Pons (tissue), 1 donor: ENCODE measurements at regions not wholly inside any gene's neighbourhood (a gene's known extent, or its start where the extent isn't known, plus 50 kb on each side); places are given as distances from the start of the nearest gene placed in this dataset.
A peak's percentile ranks its signal among the peaks of the same experiment; 100 is the strongest.

Experiments
- DNase-seq: peaks from one replicate; pipeline ENCODE4 v3.0.0-alpha.2; 2016; ENCODE audit warnings: low spot score

DNA sequence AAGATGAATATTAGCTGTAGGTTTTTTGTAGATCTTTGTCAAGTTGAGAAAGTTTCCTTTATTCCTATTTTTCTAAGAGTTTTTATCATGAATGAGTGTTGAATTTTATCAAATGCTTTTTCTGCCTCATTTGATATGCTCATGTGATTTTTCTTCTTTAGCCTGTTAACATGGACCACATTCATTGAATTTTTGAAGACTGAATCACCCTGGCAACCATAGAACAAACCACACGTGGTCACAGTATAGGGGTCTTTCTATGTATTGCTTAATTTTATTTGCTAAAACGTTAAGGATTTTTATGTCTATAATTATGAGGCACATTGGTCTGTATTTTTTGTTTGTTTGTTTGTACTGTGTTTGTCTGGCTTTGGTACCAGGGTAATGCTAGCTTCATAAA is 201.7 kb upstream of the CWC22 start:
- no peak for DNase-seq

DNA sequence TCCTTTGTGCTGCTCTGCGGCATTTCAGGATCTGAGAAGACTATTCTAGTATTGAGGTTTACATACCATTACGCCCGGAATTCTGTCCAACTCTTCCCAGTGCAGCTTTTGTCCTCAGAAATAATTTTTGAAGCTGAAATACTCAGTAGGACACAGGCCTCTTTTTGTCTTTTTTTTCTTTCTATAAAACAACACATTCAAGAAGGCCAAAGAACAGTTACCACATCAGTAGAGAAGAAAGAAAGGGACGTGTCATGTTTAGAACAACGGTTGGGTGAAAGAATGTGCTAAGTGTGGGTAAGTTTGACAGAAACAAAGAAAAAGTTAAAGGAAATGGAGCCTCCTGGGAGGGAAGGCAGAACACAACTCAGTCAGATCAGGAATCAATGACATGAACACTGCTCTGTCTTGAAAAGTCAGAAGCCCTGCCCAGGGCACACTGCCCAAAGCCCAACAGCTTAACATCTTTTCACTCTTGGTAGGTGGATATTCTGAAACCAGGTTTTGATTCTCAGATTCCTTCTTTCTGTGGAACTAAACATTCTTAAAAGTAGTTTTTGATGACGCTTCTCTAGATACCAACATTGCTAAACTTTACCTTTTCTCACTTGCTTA is 198.6 kb upstream of the CWC22 start:
- DNase-seq = no peak

DNA sequence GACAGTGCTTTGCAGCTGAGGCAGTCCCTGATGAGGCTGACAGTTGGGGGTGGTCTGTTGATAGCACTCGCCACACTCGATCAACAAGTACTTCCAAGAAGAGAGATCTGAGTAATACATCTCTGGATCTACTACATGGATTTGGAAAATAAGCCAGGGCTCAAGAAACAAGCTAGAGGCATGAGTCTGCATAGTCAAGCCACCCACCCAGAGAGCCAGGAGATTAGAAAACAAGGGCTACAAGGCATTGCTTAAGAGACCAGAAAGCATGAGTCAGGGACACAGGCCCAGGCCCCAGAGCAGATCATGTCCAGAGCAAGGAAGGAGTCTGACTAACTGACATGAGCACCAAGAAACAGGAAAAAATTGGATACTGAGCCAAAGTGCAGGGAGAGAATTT is 196.9 kb upstream of the CWC22 start:
- DNase-seq = no peak

DNA sequence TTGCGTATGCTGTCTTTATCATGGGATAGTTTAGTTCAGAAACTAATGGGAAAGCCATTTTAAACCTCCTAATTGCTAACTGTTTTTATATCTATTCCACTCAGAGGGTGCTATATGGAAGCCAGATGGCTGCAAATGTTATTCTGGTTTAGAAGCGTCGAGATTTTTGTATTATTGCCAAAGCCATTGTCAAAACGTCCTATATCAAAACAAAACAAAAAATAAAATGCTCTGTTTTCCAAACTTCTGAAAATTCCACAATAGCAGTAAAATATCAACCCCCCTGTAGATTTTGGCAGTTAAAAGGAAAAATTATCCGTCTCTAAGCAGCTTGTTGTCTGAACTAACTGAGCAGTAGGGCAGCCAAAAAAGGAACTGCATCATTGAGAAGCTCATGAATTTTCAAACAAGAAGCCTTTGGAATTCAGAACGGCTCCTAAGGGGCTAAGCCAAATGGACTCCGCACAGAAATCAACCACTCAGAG is 195.4 kb upstream of the CWC22 start:
- DNase-seq = peak; percentile 56

DNA sequence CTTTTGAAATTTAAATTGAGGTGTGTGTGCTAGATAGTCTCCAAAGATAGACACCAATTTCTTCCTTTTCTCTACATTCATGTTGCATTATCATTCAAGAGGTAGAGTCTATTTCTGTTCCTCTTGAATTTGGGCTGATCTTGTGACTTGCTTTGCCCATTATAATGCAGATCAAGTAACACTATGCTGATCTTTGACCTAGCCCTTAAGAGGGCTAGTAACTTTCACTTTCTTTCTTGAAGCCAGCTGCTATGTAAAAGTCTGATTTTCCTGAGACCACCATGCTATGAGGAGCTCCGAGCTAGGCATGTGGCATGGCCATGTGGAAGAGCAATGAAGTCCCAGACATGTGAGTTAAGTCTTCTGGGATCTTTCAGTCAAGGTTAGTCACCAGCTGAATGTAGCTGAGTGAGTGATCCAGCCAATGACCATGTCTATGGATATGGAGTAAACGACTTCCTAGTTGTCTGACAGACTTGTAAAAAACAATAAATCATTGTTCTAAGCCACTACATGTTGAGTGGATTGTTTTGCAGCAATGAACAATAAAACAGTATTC is 189.4 kb upstream of the CWC22 start:
- no peak for DNase-seq

DNA sequence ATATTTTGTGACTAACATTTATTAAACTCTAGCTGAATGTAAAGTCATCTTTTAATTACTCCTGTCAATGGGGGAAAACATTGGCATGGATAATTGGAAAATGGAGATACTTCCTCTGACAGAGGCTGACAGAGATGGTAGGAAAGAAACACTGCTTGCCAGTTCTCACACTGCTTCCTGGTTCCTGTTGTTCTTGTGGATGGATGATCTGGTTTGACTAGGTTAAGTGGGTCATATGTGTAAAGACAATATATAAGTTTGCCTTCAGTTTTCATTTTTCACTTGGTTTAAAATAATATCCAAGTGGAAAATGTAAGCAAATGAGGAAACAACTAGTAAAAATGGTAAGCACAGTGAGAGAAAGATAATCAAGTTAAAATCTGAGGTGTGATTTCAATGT is 188.8 kb upstream of the CWC22 start:
- DNase-seq = no peak

DNA sequence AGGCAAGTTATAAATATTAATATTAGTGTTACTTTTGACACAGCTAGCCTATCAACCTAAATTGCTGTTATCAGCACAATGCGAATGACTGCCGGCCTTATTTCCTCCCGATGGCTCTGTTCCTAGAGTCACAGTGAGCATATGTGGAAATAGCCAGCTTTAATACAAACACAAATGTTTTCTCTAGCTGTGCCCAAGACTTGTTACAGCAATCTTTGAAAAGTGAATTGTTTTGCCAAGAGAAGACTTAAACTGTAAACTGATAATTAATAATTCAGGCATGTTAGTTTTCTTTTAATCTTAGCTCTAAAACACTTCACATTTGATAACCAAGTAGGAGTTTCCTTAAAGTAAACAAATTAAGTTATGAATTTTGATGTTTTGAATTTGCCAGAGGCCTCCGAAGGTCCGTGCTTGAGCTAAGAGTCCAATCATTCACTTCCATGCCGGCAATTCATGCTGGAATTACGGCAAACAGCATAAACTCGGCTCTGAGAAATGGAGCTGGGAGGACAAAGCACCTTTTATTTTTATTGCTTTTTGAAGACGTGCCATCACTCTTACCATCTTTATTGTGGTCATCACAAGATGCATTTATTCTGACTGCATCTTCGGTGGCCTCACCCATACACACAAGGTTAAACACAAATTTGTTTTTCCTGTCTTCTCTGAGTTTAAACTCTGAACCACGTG is 184.5 kb upstream of the CWC22 start:
- peak; percentile 4 for DNase-seq

DNA sequence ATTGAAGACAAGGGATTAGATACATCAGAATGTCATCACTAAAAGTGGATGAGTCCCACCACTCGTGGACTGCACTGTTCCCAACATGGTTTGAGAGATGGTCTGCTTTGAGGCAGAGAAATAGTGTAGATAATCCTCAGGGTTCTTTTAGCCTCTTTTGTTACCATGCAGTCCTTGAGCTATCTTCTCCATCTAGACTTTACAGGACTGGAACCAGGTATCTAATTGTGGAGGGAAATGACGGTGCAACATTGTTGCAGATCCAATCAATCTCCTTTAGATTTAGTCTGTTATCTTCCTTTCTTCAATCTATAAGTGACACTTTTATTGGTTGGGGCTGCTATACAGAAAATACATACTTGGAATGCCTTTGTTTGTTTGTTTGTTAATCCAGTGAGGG is 183.8 kb upstream of the CWC22 start:
- no peak for DNase-seq

DNA sequence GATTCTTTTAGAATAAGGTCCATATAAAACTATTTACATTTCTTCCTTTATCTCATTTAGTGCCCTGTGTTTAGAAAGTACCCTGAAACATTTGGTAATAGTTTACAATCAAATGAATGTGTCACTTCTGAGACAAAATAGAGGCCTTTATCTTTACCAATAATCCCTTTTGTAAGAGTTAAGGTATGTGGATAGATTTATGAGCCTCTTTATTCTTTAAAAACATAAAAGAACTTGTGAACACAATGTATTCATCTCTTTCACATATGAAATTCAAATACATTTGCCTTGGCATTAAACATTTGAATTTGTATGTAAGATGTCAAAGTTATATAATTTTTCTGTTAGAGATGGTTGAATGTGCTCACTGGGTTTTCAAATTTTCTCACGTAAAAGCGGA is 180.5 kb upstream of the CWC22 start:
- DNase-seq = no peak

DNA sequence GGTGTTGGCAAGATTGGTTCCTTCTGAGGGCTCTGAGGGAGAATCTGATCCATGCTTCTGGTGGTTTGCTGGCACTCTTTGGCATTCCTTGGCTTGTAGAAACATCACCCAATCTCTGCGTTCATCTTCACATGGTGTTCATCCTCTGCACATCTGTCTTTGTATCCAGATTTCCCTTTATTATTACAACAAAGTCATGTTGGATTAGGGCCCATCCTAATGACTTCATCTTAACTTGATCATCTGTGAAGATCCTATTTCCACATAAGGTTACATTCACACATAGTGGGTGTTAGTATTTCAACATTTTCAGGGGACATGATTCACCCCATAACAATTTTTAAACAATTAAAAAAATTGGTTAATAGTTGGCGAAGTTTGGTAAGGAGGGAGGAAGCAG is 177.4 kb upstream of the CWC22 start:
- DNase-seq = no peak

DNA sequence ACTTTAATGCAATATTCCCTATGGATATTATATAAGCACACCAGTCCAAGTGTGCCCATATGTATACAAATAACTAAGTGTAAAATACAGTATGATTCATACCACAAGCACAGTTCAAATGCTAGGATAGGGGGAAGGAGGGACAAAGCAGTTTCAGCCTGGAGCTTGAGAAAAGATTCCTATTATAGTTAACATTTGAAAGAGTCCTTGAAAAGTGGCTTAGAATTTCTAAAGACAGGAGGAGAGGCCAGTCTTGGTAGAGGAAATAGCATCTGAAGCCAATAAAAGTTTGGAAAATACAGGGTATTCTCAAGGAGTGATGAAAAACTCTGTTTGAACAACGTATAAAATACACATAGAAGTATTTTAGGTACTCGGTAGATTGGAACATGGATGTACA is 173.4 kb upstream of the CWC22 start:
- DNase-seq = no peak

DNA sequence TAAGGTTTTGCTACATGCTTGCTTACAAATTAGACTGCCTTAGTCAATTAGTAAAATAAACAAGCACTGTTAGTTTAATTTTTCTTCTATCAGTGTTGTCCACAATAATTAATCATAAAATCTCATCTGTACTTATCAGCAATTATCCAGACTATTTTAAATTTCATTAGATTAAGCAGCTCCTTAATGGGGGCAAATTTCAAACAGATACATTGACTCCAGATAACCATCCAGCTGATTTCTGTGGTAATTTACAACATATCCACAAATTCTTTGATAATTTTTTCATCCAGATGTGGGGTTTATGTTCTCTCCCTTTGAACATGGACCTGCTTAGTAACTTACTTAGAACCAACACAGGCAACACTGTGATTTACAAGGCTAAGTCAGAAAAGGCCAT is 170.4 kb upstream of the CWC22 start:
- DNase-seq = no peak

DNA sequence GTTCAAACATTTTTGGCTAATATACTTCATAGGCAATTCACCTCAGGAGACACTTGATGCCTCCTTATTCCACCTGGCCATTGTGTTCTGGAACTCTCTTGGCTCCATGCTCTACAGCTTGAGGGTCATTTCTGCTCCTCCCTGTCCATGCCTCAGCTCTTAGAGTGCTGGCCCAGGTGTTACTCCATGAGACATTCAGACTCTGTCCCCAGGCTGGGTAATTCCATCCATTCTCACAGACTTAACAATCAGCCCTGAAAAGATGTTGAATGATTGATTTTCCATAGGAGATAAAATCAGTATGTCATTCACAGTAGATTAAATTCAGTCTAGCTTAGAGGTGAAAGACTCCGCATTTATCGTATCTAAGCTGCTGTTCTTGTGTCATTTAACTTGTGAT is 168.6 kb upstream of the CWC22 start:
- no peak for DNase-seq

DNA sequence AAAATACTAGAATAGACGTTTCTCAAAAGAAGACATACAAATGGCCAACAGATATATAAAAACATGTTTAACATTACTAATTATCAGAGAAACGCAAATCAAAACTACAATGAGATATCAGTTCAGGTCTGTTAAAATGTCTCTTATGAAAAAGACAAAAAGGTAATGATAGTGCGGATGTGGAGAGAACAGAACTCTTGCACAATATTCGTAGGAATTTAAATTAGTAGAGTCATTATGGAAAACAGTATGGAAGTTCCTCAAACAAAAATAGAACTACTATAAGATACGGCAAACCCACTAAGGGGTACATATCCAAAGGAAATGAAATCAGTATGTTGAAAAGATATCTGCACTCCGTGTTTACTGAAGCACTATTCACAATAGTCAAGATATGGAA is 167.5 kb upstream of the CWC22 start:
- DNase-seq = no peak

DNA sequence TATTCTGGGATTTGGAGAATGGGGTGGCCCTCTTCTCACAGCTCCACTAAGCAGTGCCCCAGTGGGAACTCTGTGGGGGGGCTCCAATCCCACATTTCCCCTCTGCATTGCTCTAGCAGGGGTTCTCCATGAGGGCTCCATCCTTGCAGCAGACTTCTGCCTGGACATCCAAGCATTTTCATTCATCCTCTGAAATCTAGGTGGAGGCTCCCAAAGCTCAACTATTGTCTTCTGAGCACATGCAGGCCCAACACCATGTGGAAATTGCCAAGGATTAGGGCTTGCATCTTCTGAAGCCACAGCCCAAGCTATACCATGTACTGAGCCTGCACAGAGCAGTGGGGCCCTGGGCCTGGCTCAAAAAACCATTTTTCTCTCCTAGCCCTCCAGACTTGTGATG is 162.4 kb upstream of the CWC22 start:
- no peak for DNase-seq

DNA sequence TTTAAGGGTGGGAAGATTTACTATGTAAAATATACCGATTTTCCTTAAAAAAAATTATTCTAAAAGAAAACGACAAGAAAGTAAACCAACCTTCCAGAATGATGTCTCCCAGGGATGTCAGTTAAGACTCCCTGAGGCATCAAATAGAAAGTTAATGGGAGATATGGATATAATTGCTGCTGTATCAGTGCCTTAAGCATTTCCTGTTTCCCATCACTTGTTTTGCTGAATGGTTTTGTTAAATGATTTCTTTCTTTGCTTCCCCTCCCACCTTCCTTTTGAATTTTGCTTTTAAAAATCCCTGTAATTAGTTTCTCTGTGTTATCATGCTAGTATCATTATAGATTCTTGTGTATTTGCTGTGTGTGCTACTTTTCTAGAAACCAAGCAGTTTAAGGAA is 154.3 kb upstream of the CWC22 start:
- DNase-seq = no peak

DNA sequence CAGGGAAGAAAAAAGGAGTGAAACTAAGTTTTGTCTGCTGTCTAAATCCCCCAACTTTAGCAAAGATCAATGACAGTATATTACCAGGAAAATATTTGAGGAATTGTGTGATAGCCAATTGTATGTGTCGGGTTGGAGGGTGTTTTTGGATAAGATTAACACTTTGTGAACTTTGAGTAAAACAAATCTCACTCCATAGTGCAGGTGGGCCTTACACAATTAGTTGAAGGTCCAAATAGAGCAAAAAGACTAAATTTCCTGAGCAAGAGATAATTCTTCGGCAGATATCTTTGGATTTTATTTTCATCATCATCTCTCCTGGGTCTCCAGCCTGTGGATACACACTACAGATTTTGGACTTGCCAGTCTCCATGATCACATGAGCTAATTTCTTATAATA is 152.8 kb upstream of the CWC22 start:
- no peak for DNase-seq

DNA sequence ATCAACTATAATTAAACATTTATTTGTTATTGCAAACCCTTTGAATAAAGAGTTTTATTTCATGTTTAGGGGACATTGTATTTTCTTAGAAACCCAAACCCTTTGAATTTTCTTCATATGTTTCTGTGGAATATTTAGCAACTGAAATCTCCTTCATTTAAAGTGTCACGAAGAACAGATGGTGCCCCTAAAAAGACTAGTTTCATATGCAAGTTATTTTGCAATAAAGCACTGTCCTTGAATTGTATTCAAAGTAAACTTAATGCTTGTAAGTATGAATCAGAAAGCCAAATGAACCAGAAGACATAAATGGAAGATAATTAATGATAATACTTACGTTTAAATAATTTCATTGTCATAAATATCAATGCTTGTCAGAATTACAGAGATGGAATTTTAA is 151.9 kb upstream of the CWC22 start:
- no peak for DNase-seq

DNA sequence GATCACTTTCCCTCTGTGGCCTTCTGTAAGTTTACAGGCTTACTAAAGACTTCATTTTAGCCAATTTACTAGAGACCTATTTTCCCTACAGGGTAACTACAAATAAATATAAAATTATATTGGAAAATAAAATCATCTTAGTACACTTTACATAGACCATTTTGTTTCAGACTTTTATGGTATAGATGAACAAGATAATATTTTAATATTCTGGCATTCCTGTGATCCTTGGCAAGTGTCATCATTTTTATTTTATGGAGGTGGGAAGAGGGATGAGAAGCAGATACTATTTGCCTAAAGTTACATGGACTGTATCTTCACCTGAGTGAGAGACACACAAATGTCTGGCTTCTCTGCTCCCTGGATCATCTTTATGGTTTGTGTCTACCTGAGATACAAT is 149.6 kb upstream of the CWC22 start:
- no peak for DNase-seq

DNA sequence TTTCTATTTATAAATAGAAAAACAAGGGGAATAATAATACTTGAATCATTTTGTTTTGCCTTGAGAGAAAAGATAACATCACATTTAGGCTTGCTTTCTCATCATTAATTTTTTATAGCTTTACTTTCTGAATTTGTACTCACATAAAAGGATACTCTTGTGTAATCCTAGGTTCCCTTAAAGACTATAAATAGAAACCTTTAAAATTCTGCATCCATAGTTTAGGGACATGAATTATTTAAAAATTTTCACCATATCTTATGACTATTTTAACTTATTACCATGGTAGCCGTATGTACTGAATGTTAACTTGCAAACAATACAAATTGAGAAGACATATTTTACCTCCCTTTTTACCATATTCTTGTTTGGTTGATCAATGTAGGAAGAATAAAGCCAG is 143.5 kb upstream of the CWC22 start:
- no peak for DNase-seq

DNA sequence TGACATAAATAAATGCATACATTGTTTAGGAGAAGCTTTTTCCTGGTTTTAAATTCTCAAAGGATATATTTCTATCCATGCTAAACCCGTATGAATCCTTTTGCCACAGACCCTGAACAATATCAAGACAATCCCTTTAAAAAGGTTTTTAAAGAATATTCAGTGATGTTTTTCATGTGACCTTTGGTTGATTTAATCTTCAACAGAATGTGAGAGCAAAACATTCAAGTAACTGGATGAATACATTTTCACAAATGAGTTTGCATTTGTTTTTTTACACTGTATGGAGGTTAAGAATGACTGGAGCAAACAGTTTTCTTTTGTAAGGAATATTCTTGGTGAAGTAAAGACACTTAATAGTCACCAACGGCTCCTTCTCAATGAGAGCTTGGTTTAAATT is 139.4 kb upstream of the CWC22 start:
- no peak for DNase-seq

DNA sequence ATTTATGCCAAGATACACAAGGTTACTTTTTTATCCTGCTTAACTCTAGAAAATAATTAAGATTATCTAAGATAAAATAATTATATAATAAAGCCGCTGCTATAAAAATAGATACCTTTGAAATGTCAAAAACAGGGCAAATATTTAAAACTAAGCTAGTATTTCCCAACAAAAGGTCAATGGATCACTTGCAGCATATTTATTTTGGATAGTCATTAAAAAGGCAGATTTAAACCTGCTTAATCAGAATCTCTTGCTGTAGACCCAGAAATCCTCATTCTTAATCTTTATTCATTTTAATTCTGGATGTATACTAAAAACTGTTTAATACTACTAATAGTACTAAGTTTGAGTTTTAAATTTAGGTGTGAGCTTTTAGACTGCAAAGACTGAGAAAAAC is 139.0 kb upstream of the CWC22 start:
- no peak for DNase-seq

DNA sequence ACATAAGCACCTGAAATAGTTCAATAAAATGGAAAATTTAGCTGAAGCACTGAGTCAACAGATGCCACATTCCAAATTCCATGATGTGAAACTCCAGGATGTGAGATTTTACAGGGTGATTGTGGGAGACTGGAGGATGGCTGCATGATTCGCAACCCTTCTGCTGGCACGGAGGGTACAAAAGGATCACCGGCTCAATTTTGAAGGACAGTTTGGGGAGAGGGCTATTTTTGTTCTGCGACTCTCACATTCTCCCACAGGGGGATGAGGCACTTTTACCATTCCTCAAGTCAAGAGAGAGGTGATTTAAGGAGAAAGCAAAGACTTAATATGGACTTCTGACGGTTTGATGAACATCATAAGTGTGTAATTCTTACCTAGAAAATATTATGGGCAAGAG is 138.1 kb upstream of the CWC22 start:
- DNase-seq = no peak

DNA sequence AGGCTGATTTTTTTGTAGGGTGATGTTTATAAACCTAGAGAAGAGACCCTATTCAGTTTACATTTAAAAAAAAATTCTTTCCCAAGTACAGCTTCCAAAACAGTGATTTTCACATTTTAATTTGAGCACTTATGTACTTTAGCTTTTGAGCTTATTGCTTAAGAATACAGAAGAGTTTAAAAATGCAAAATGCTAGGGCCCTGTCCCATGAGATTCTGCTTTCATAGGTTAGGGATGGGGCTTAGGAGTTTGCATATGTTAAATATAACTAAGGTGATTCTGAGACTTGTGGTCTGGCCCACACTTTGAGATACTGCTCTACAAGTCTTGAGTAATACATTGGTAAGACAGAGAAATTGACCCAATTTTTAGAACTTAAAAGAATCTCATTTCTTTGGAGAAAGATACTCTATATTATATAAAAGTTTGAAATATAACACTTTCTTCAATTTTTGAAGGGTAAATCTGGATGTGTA is 137.3 kb upstream of the CWC22 start:
- DNase-seq = no peak
